Esophagus squamous epithelium (tissue), 4 donors: ENCODE measurements at regions not wholly inside any gene's neighbourhood (a gene's known extent, or its start where the extent isn't known, plus 50 kb on each side); places are given as distances from the start of the nearest gene placed in this dataset.

ENCODE experiments used
- POLR2A ChIP-seq, 4 donors: fragments of 450-650 bp; IDR thresholded peaks; one replicate each; pipeline ENCODE4 v1.6.1; 2017; ENCODE audit warnings: antibody characterized with exemption in 4 of 4, mild to moderate bottlenecking in 4 of 4, moderate library complexity in 3 of 4
- TF ChIP-seq, protein P1 (sequence below), 6 experiments: fragments of 450-650 bp in 4 of 6; fragments of 200-600 bp in 2 of 6; sonication (generic) in 2 of 6; IDR thresholded peaks; one replicate each; pipeline ENCODE4 v1.5.1; 2016 to 2019; ENCODE audit warnings: antibody characterized with exemption in 6 of 6, mild to moderate bottlenecking in 4 of 6, moderate library complexity in 4 of 6

DNA sequence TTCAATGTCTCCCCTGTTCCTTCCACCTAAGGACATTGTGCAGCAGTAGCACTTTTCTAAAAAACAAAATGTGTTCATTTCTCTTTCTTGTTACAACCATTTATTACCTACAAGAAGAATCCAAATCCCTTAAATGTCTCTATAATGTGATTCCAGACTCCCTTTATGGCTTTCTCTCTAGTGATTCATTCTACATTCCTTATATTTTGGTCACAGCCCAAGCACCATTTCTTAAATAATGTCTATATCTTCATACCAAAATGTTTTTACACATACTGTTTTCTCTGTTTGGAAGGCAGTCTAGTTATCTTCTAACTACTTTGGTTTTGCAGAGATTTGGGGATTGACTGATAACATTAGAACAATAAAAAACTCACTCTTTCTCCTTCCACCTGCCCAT, 1037.3 kb upstream of the FLRT2 start:
- TF ChIP-seq POLR2A (IDR thresholded peaks at IDR 0.05): no peak
- TF ChIP-seq, protein P1, sequence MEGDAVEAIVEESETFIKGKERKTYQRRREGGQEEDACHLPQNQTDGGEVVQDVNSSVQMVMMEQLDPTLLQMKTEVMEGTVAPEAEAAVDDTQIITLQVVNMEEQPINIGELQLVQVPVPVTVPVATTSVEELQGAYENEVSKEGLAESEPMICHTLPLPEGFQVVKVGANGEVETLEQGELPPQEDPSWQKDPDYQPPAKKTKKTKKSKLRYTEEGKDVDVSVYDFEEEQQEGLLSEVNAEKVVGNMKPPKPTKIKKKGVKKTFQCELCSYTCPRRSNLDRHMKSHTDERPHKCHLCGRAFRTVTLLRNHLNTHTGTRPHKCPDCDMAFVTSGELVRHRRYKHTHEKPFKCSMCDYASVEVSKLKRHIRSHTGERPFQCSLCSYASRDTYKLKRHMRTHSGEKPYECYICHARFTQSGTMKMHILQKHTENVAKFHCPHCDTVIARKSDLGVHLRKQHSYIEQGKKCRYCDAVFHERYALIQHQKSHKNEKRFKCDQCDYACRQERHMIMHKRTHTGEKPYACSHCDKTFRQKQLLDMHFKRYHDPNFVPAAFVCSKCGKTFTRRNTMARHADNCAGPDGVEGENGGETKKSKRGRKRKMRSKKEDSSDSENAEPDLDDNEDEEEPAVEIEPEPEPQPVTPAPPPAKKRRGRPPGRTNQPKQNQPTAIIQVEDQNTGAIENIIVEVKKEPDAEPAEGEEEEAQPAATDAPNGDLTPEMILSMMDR (IDR thresholded peaks at IDR 0.05): no peak
